Neural cell (in vitro differentiated cells): ENCODE measurements at regions not wholly inside any gene's neighbourhood (a gene's known extent, or its start where the extent isn't known, plus 50 kb on each side); places are given as distances from the start of the nearest gene placed in this dataset.

ENCODE experiments used
- H2AFZ ChIP-seq: fragments of 200-600, 300-800 bp; sonication (generic), shearing (Covaris generic); 2 replicates; pipeline ENCODE4 v1.6.0; 2014; ENCODE audit warnings: low read depth, mild to moderate bottlenecking, antibody characterized with exemption, low read length, moderate library complexity
- H3F3A ChIP-seq: fragments of 200-600 bp; shearing (Covaris generic); 2 replicates; pipeline ENCODE4 v1.6.1; 2016; ENCODE audit warnings: mild to moderate bottlenecking, moderate library complexity, mixed read lengths, antibody characterized with exemption, low read length; ENCODE audit not compliant: insufficient read depth, poor library complexity, severe bottlenecking
- H3K27ac ChIP-seq: fragments of 200-600, 300-800 bp; sonication (generic), shearing (Covaris generic); 2 replicates; pipeline ENCODE4 v1.5.1; 2014; ENCODE audit warnings: mild to moderate bottlenecking, low read length, moderate library complexity
- H3K27me3 ChIP-seq: fragments of 300-800, 200-600 bp; sonication (generic), shearing (Covaris generic); 2 replicates; pipeline ENCODE4 v1.6.0; 2014; ENCODE audit warnings: mild to moderate bottlenecking, low read depth, low read length, moderate library complexity; ENCODE audit not compliant: insufficient read depth
- H3K36me3 ChIP-seq: fragments of 300-800, 200-600 bp; sonication (generic), shearing (Covaris generic); 2 replicates; pipeline ENCODE4 v1.5.1; 2014; ENCODE audit warnings: mild to moderate bottlenecking, antibody characterized with exemption, low read length, moderate library complexity; ENCODE audit not compliant: insufficient read depth
- H3K4me2 ChIP-seq: fragments of 300-800, 200-600 bp; sonication (generic), shearing (Covaris generic); 2 replicates; pipeline ENCODE4 v1.6.0; 2014; ENCODE audit warnings: mild to moderate bottlenecking, low read length
- H3K4me3 ChIP-seq: fragments of 300-800, 200-600 bp; sonication (generic), shearing (Covaris generic); 2 replicates; pipeline ENCODE4 v1.5.1; 2014; ENCODE audit warnings: mild to moderate bottlenecking, low read length, moderate library complexity
- H3K79me2 ChIP-seq: fragments of 200-600 bp; shearing (Covaris generic); replicated peaks from 2 replicates; pipeline ENCODE4 v1.6.0; 2014; ENCODE audit warnings: mild to moderate bottlenecking, low read length, moderate library complexity; ENCODE audit not compliant: insufficient read depth
- H3K9ac ChIP-seq: fragments of 300-800, 200-600 bp; sonication (generic), shearing (Covaris generic); 2 replicates; pipeline ENCODE4 v1.6.1; 2016; ENCODE audit warnings: mild to moderate bottlenecking, low read length, mixed read lengths
- H3K9me2 ChIP-seq: fragments of 200-600 bp; shearing (Covaris generic); 2 replicates; pipeline ENCODE4 v1.6.1; 2016; ENCODE audit warnings: mild to moderate bottlenecking, low read length, mixed read lengths; ENCODE audit not compliant: insufficient read depth
- H3K9me3 ChIP-seq: fragments of 200-600, 300-800 bp; sonication (generic), shearing (Covaris generic); 2 replicates; pipeline ENCODE4 v1.6.1; 2016; ENCODE audit warnings: mild to moderate bottlenecking, mixed run types, low read length, moderate library complexity, mixed read lengths
- H4K20me1 ChIP-seq: fragments of 200-600 bp; shearing (Covaris generic); 2 replicates; pipeline ENCODE4 v1.6.1; 2016; ENCODE audit warnings: mild to moderate bottlenecking, mixed run types; ENCODE audit not compliant: insufficient read depth
- EP300 ChIP-seq: fragments of 450-650 bp; conservative IDR thresholded peaks from 2 replicates; pipeline ENCODE4 v1.6.1; 2014; ENCODE audit warnings: antibody characterized with exemption, mild to moderate bottlenecking, moderate library complexity; ENCODE audit not compliant: poor library complexity, severe bottlenecking
- EZH2 ChIP-seq: fragments of 200-600, 300-800 bp; shearing (Covaris generic), sonication (generic); IDR thresholded peaks from 2 replicates; pipeline ENCODE4 v1.6.1; 2014; ENCODE audit warnings: antibody characterized with exemption, low read length, borderline replicate concordance, mild to moderate bottlenecking; ENCODE audit not compliant: insufficient read depth, poor library complexity, severe bottlenecking
- MXI1 ChIP-seq: fragments of 450-650 bp; conservative IDR thresholded peaks from 2 replicates; pipeline ENCODE4 v1.6.1; 2014; ENCODE audit warnings: antibody characterized with exemption, mild to moderate bottlenecking; ENCODE audit not compliant: poor library complexity, severe bottlenecking
- POLR2AphosphoS5 ChIP-seq: IDR thresholded peaks from 2 replicates; pipeline ENCODE4 v1.6.1; 2012
- RAD21 ChIP-seq: fragments of 450-650 bp; conservative IDR thresholded peaks from 2 replicates; pipeline ENCODE4 v1.6.1; 2014; ENCODE audit warnings: antibody characterized with exemption, mild to moderate bottlenecking, moderate library complexity
- SMC3 ChIP-seq: fragments of 450-650 bp; conservative IDR thresholded peaks from 2 replicates; pipeline ENCODE4 v1.6.1; 2014; ENCODE audit warnings: antibody characterized with exemption, mild to moderate bottlenecking, moderate library complexity; ENCODE audit not compliant: poor library complexity
- TAF1 ChIP-seq: IDR thresholded peaks from 2 replicates; pipeline ENCODE4 v1.6.1; 2012; ENCODE audit warnings: low read depth
- TF ChIP-seq, protein P1 (sequence below): IDR thresholded peaks from 2 replicates; pipeline ENCODE4 v1.6.1; 2012; ENCODE audit warnings: borderline replicate concordance
- TF ChIP-seq, protein P2 (sequence below): fragments of 450-650 bp; IDR thresholded peaks from 2 replicates; pipeline ENCODE4 v1.5.1; 2014; ENCODE audit warnings: antibody characterized with exemption, mild to moderate bottlenecking, moderate library complexity; ENCODE audit not compliant: poor library complexity, severe bottlenecking

DNA sequence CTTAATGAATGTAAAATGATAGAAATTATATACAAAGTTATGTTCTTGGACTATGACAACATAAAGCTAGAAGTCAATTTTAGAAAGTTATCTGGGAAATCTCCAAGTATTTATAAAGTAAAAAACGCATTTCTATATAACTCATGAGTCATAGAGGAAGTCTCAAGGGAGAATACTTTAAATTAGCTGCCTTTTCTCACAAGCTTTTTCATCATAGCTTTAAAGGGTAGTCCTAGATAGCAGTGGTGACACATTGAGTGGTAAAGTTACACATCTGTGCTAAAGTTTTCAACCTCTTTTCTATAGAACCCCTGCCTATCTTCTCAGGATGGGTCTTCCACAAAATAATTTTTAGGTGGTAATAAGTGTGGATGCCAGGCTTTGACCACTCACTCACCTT is 598.3 kb upstream of the FAM174A start:
- no peaks in the 10 kb centered on the region for H4K20me1 ChIP-seq
- H2AFZ ChIP-seq, result no peak overlapping the region
- H3K4me2 ChIP-seq, result no peak overlapping the region
- H3K27me3 ChIP-seq, result no peaks in the 10 kb centered on the region
- H3K9me3 ChIP-seq, result no peaks in the 10 kb centered on the region
- no peaks in the 10 kb centered on the region for H3K79me2 ChIP-seq
- H3K36me3 ChIP-seq, result no peaks in the 10 kb centered on the region
- TF ChIP-seq SMC3 (no peak), POLR2AphosphoS5 (no peak), TAF1 (no peak), EZH2 (no peak), RAD21 (no peak), EP300 (no peak), MXI1 (no peak)
- TF ChIP-seq, protein P1, sequence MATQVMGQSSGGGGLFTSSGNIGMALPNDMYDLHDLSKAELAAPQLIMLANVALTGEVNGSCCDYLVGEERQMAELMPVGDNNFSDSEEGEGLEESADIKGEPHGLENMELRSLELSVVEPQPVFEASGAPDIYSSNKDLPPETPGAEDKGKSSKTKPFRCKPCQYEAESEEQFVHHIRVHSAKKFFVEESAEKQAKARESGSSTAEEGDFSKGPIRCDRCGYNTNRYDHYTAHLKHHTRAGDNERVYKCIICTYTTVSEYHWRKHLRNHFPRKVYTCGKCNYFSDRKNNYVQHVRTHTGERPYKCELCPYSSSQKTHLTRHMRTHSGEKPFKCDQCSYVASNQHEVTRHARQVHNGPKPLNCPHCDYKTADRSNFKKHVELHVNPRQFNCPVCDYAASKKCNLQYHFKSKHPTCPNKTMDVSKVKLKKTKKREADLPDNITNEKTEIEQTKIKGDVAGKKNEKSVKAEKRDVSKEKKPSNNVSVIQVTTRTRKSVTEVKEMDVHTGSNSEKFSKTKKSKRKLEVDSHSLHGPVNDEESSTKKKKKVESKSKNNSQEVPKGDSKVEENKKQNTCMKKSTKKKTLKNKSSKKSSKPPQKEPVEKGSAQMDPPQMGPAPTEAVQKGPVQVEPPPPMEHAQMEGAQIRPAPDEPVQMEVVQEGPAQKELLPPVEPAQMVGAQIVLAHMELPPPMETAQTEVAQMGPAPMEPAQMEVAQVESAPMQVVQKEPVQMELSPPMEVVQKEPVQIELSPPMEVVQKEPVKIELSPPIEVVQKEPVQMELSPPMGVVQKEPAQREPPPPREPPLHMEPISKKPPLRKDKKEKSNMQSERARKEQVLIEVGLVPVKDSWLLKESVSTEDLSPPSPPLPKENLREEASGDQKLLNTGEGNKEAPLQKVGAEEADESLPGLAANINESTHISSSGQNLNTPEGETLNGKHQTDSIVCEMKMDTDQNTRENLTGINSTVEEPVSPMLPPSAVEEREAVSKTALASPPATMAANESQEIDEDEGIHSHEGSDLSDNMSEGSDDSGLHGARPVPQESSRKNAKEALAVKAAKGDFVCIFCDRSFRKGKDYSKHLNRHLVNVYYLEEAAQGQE, result no peak
- TF ChIP-seq, protein P2, sequence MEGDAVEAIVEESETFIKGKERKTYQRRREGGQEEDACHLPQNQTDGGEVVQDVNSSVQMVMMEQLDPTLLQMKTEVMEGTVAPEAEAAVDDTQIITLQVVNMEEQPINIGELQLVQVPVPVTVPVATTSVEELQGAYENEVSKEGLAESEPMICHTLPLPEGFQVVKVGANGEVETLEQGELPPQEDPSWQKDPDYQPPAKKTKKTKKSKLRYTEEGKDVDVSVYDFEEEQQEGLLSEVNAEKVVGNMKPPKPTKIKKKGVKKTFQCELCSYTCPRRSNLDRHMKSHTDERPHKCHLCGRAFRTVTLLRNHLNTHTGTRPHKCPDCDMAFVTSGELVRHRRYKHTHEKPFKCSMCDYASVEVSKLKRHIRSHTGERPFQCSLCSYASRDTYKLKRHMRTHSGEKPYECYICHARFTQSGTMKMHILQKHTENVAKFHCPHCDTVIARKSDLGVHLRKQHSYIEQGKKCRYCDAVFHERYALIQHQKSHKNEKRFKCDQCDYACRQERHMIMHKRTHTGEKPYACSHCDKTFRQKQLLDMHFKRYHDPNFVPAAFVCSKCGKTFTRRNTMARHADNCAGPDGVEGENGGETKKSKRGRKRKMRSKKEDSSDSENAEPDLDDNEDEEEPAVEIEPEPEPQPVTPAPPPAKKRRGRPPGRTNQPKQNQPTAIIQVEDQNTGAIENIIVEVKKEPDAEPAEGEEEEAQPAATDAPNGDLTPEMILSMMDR, result no peak
- no peak overlapping the region for H3K4me3 ChIP-seq
- no peaks in the 10 kb centered on the region for H3K9me2 ChIP-seq
- H3K27ac ChIP-seq, result no peak overlapping the region
- no peaks in the 10 kb centered on the region for H3F3A ChIP-seq
- no peak overlapping the region for H3K9ac ChIP-seq

DNA sequence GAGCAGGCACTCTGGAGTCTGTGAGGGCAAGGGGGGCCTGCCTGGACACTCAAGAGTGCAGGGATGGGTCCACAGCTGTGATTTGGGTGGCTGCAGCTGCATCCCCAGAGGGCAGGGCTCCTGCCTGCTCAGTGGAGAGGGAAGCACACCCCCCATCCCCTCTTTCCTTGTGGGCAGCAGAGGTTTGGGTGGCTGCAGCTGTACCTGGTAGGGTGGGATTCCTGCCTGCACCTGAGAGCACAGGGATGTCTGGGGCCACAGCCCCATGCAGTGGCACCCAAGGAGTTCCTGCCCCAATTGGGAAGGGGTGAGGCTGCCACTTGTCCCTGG is 605.4 kb upstream of the FAM174A start:
- H3K4me3 ChIP-seq, result no peak overlapping the region
- no peaks in the 10 kb centered on the region for H3K9me3 ChIP-seq
- no peaks in the 10 kb centered on the region for H3K36me3 ChIP-seq
- no peaks in the 10 kb centered on the region for H3K27me3 ChIP-seq
- H2AFZ ChIP-seq, result no peak overlapping the region
- H3K79me2 ChIP-seq, result no peaks in the 10 kb centered on the region
- no peaks in the 10 kb centered on the region for H3F3A ChIP-seq
- H3K4me2 ChIP-seq, result no peak overlapping the region
- no peak overlapping the region for H3K9ac ChIP-seq
- H3K9me2 ChIP-seq, result no peaks in the 10 kb centered on the region
- TF ChIP-seq EZH2 (no peak), RAD21 (no peak)
- TF ChIP-seq, protein P2, result no peak
- H4K20me1 ChIP-seq, result no peaks in the 10 kb centered on the region
- no peak overlapping the region for H3K27ac ChIP-seq
